ENCODE measurements at regions not wholly inside any gene's neighbourhood (a gene's known extent, or its start where the extent isn't known, plus 50 kb on each side); places are given as distances from the start of the nearest gene placed in this dataset.

GRCh38 chr5:58024151-58024550 is 435.7 kb downstream of the PLK2 start:
- H3K36me3 ChIP-seq (ENCODE audit: control insufficient read depth, insufficient read depth, low read length): no peaks in the 10 kb centered on the region
- no peak overlapping the region for H3K27ac ChIP-seq (ENCODE audit: insufficient read depth, low read depth, low read length, poor library complexity, severe bottlenecking)
- H3K4me1 ChIP-seq (ENCODE audit: control insufficient read depth, insufficient read depth, low read length): no peaks in the 10 kb centered on the region
- H3K9me3 ChIP-seq (ENCODE audit: control insufficient read depth, low read length): no peaks in the 10 kb centered on the region
- H3K27me3 ChIP-seq (ENCODE audit: control insufficient read depth, insufficient read depth, low read length, poor library complexity, severe bottlenecking): no peaks in the 10 kb centered on the region
- H3K4me3 ChIP-seq (ENCODE audit: insufficient read depth, low read depth, low read length): no peak overlapping the region
- WGBS, 2 experiments: 0% methylated on average over 1 of the region's 1 CpG

DNA sequence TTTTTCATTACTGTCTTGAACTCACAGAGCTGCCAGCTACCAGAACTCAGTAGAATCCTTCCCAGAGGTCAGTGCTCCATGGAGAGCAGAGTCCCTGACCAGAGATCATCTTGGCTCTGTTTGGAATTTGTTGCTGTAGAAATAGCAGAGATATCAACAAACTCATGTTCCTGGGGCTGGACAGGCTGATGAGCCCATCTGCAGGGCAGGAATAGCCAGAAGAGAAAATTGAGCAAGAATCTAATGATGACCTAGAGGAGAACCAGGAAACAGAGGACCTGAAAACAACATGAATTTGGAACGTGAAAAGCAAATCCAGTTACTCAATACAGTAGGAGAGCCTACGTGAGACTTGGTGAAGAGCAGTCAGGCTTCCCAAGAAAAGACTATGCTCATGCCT is 437.8 kb downstream of the PLK2 start:
- WGBS, 2 experiments: 93 to 95% methylated on average over 2 of the region's 2 CpGs
- no peaks in the 10 kb centered on the region for H3K27me3 ChIP-seq (ENCODE audit: control insufficient read depth, insufficient read depth, low read length, poor library complexity, severe bottlenecking)

GRCh38 chr5:58021466-58021865 is 438.4 kb downstream of the PLK2 start:
- no peak overlapping the region for H3K4me3 ChIP-seq (ENCODE audit: insufficient read depth, low read depth, low read length)
- no peaks in the 10 kb centered on the region for H3K36me3 ChIP-seq (ENCODE audit: control insufficient read depth, insufficient read depth, low read length)
- no peak overlapping the region for H3K27ac ChIP-seq (ENCODE audit: insufficient read depth, low read depth, low read length, poor library complexity, severe bottlenecking)
- no peaks in the 10 kb centered on the region for H3K4me1 ChIP-seq (ENCODE audit: control insufficient read depth, insufficient read depth, low read length)
- no peaks in the 10 kb centered on the region for H3K9me3 ChIP-seq (ENCODE audit: control insufficient read depth, low read length)
- no peaks in the 10 kb centered on the region for H3K27me3 ChIP-seq (ENCODE audit: control insufficient read depth, insufficient read depth, low read length, poor library complexity, severe bottlenecking)
- WGBS, 2 experiments: 91 to 97% methylated on average over 3 of the region's 3 CpGs

More for the DNA sequence above, 437.8 kb downstream of the PLK2 start:
- H3K4me1 ChIP-seq (ENCODE audit: control insufficient read depth, insufficient read depth, low read length): no peaks in the 10 kb centered on the region
- no peak overlapping the region for H3K4me3 ChIP-seq (ENCODE audit: insufficient read depth, low read depth, low read length)
- no peaks in the 10 kb centered on the region for H3K36me3 ChIP-seq (ENCODE audit: control insufficient read depth, insufficient read depth, low read length)
- H3K27ac ChIP-seq (ENCODE audit: insufficient read depth, low read depth, low read length, poor library complexity, severe bottlenecking): no peak overlapping the region
- H3K9me3 ChIP-seq (ENCODE audit: control insufficient read depth, low read length): no peaks in the 10 kb centered on the region

DNA sequence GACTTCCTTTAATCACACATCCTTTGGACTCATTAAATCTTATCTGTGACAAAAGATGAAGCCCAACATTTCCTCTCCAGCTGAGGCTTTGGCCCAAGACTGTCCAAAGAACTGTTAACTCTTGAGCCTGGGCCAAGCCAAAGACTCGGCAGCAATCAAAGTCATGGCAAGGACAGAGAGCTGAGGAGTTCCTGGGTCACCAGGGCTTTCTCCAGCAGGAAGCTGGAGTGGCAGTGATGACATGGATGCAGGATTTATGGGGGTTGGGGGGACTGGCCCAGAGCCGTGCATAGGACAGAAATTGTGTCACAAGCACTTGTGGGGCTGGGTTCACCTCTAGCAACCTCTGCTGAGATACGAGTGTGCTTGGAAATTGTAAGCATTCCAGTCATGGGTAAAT is 440.3 kb downstream of the PLK2 start:
- Histone ChIP-seq H3K9me3 (ENCODE audit: control insufficient read depth, low read length) (no peaks in the 10 kb centered on the region), H3K4me1 (ENCODE audit: control insufficient read depth, insufficient read depth, low read length) (no peaks in the 10 kb centered on the region), H3K36me3 (ENCODE audit: control insufficient read depth, insufficient read depth, low read length) (no peaks in the 10 kb centered on the region), H3K27me3 (ENCODE audit: control insufficient read depth, insufficient read depth, low read length, poor library complexity, severe bottlenecking) (no peaks in the 10 kb centered on the region), H3K27ac (ENCODE audit: insufficient read depth, low read depth, low read length, poor library complexity, severe bottlenecking) (no peak overlapping the region), H3K4me3 (ENCODE audit: insufficient read depth, low read depth, low read length) (no peak overlapping the region)
- WGBS, 2 experiments: 91 to 92% methylated on average over 3 of the region's 3 CpGs

- Histone ChIP-seq H3K27me3 (ENCODE audit: control insufficient read depth, insufficient read depth, low read length, poor library complexity, severe bottlenecking) (no peaks in the 10 kb centered on the region), H3K4me1 (ENCODE audit: control insufficient read depth, insufficient read depth, low read length) (no peaks in the 10 kb centered on the region), H3K36me3 (ENCODE audit: control insufficient read depth, insufficient read depth, low read length) (no peaks in the 10 kb centered on the region), H3K9me3 (ENCODE audit: control insufficient read depth, low read length) (no peaks in the 10 kb centered on the region), H3K27ac (ENCODE audit: insufficient read depth, low read depth, low read length, poor library complexity, severe bottlenecking) (no peak overlapping the region), H3K4me3 (ENCODE audit: insufficient read depth, low read depth, low read length) (no peak overlapping the region)
- 87 to 100% methylated on average over 1 of the region's 1 CpG for WGBS, 2 experiments
These were observed 441.9 kb downstream of the PLK2 start for GRCh38 chr5:58018016-58018415.

DNA sequence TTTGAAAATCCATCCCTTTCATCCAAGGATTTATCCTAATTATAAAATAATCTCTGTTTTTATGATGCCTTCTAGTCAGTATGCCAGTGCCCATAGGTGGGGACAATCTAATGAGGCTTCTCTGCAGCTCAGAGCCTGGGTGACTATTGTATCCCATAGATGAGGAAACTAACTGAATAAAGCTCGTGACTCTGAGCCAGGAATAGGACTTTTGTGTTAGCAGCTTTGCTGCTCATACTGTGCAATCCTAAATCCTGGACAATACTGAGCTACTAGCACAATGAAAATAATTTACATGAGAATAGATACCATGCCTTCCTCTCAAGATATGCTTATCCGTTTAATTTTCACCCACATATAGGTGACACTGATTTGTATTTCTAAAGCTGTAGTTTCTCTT is 443.0 kb downstream of the PLK2 start:
- H3K4me1 ChIP-seq (ENCODE audit: control insufficient read depth, insufficient read depth, low read length): no peaks in the 10 kb centered on the region
- no peaks in the 10 kb centered on the region for H3K36me3 ChIP-seq (ENCODE audit: control insufficient read depth, insufficient read depth, low read length)
- 60 to 77% methylated on average over 1 to 2 of the region's 2 CpGs for WGBS, 2 experiments
- H3K4me3 ChIP-seq (ENCODE audit: insufficient read depth, low read depth, low read length): no peak overlapping the region
- no peaks in the 10 kb centered on the region for H3K9me3 ChIP-seq (ENCODE audit: control insufficient read depth, low read length)
- H3K27ac ChIP-seq (ENCODE audit: insufficient read depth, low read depth, low read length, poor library complexity, severe bottlenecking): no peak overlapping the region
- no peaks in the 10 kb centered on the region for H3K27me3 ChIP-seq (ENCODE audit: control insufficient read depth, insufficient read depth, low read length, poor library complexity, severe bottlenecking)

DNA sequence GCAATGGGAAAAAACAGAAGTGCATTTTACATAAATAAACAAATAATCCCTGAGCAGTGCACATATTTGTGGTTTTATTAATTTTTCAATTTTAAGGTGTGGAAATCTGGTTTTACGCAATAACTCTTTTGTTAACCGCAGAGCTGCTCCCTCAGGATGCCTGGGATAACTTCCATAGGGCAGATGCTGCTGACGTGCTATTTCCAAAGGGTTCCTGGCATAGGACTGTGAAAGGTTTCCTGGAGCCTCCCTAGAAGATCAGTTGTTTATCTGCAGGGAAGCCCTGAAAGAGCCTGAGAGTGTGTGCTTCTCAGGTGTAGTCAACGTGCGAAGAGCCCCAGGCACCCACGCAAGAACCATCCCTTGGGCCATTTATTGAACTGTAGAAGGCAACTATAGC is 443.5 kb downstream of the PLK2 start:
- Histone ChIP-seq H3K27me3 (ENCODE audit: control insufficient read depth, insufficient read depth, low read length, poor library complexity, severe bottlenecking) (no peaks in the 10 kb centered on the region), H3K4me1 (ENCODE audit: control insufficient read depth, insufficient read depth, low read length) (no peaks in the 10 kb centered on the region), H3K9me3 (ENCODE audit: control insufficient read depth, low read length) (no peaks in the 10 kb centered on the region), H3K36me3 (ENCODE audit: control insufficient read depth, insufficient read depth, low read length) (no peaks in the 10 kb centered on the region), H3K27ac (ENCODE audit: insufficient read depth, low read depth, low read length, poor library complexity, severe bottlenecking) (no peak overlapping the region), H3K4me3 (ENCODE audit: insufficient read depth, low read depth, low read length) (no peak overlapping the region)
- WGBS, 2 experiments: 76 to 78% methylated on average over 6 of the region's 6 CpGs

DNA sequence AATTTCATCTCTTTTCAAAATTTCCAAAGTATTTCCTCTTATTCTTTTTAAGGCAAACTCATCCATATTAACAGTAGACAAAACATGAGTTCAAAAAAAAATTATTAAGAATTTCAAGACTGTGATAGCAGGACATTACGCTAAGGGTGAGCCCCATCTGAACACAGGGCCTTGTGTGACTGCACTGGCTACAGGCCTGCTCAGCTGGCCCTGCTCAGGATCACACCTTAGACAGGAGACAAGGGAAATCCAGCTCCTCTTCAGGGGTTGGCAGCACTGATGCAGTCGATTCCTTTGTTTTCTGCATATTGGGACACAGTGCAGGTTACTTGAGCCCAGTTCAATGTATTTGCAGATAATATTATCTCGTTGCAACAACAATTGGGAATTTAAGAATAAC is 444.7 kb downstream of the PLK2 start:
- no peaks in the 10 kb centered on the region for H3K9me3 ChIP-seq (ENCODE audit: control insufficient read depth, low read length)
- WGBS, 2 experiments: 94 to 96% methylated on average over 3 of the region's 3 CpGs
- no peaks in the 10 kb centered on the region for H3K27me3 ChIP-seq (ENCODE audit: control insufficient read depth, insufficient read depth, low read length, poor library complexity, severe bottlenecking)
- H3K36me3 ChIP-seq (ENCODE audit: control insufficient read depth, insufficient read depth, low read length): no peaks in the 10 kb centered on the region
- H3K27ac ChIP-seq (ENCODE audit: insufficient read depth, low read depth, low read length, poor library complexity, severe bottlenecking): no peak overlapping the region
- no peak overlapping the region for H3K4me3 ChIP-seq (ENCODE audit: insufficient read depth, low read depth, low read length)
- H3K4me1 ChIP-seq (ENCODE audit: control insufficient read depth, insufficient read depth, low read length): peaks cover 7% of the 10 kb centered on the region

DNA sequence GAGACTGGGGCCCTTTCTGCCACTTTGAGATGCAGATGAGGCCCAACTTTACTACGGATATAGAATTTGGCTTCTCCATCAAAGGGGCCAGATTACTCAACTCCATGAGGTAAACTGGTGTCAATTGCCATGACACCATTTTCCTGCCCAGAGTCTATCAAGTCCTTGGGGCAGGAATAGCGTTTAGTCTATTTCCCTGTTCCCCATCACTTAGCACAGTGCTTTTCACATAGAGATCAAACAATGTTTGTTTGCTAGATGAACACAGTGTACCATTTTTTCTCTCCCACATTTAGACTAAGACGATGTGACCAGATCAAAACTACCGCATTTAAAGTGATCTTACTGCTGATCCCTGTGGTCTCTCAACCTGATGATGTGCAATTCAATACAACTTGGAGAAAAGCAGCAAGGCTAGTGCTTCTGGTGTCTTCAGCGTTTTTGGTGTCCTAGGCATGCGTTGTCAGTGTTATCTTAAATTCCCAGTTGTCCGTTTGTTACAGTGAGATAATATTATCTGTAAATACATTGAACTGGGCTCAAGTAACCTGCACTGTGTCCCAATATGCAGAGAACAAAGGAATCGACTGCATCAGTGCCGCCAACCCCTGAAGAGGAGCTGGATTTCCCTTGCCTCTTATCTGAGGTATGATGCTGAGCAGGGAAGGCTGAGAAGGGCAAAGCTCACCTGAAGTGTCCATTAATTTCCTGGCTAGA is 446.2 kb downstream of the PLK2 start:
- Histone ChIP-seq H3K4me3 (ENCODE audit: insufficient read depth, low read depth, low read length) (no peak overlapping the region), H3K36me3 (ENCODE audit: control insufficient read depth, insufficient read depth, low read length) (no peaks in the 10 kb centered on the region), H3K9me3 (ENCODE audit: control insufficient read depth, low read length) (no peaks in the 10 kb centered on the region), H3K27me3 (ENCODE audit: control insufficient read depth, insufficient read depth, low read length, poor library complexity, severe bottlenecking) (no peaks in the 10 kb centered on the region), H3K27ac (ENCODE audit: insufficient read depth, low read depth, low read length, poor library complexity, severe bottlenecking) (no peak overlapping the region), H3K4me1 (ENCODE audit: control insufficient read depth, insufficient read depth, low read length) (peaks cover 7% of the 10 kb centered on the region)
- 96% methylated on average over 9 of the region's 9 CpGs for WGBS, 2 experiments

- 90 to 98% methylated on average over 3 of the region's 3 CpGs for WGBS, 2 experiments
- Histone ChIP-seq H3K4me1 (ENCODE audit: control insufficient read depth, insufficient read depth, low read length) (peaks cover 7% of the 10 kb centered on the region), H3K9me3 (ENCODE audit: control insufficient read depth, low read length) (no peaks in the 10 kb centered on the region), H3K4me3 (ENCODE audit: insufficient read depth, low read depth, low read length) (no peak overlapping the region), H3K27ac (ENCODE audit: insufficient read depth, low read depth, low read length, poor library complexity, severe bottlenecking) (no peak overlapping the region), H3K36me3 (ENCODE audit: control insufficient read depth, insufficient read depth, low read length) (no peaks in the 10 kb centered on the region), H3K27me3 (ENCODE audit: control insufficient read depth, insufficient read depth, low read length, poor library complexity, severe bottlenecking) (no peaks in the 10 kb centered on the region)
These were observed 447.0 kb downstream of the PLK2 start for GRCh38 chr5:58012801-58013315.

Measured in ectodermal cell (in vitro differentiated cells).